PC-3 (cell line): ENCODE measurements at regions not wholly inside any gene's neighbourhood (a gene's known extent, or its start where the extent isn't known, plus 50 kb on each side); places are given as distances from the start of the nearest gene placed in this dataset.

Source experiments
- EZH2 ChIP-seq: fragments of 300-600 bp; sonication (generic); IDR thresholded peaks from one replicate; pipeline ENCODE4 v1.6.1; 2017; ENCODE audit warnings: antibody characterized with exemption, mild to moderate bottlenecking, low read length; ENCODE audit not compliant: unreplicated experiment
- TF ChIP-seq, protein P1 (sequence below): fragments of 300-600 bp; sonication (generic); conservative IDR thresholded peaks from 2 replicates; pipeline ENCODE4 v1.5.1; 2017; ENCODE audit warnings: antibody characterized with exemption, low read depth, mild to moderate bottlenecking, low read length

DNA sequence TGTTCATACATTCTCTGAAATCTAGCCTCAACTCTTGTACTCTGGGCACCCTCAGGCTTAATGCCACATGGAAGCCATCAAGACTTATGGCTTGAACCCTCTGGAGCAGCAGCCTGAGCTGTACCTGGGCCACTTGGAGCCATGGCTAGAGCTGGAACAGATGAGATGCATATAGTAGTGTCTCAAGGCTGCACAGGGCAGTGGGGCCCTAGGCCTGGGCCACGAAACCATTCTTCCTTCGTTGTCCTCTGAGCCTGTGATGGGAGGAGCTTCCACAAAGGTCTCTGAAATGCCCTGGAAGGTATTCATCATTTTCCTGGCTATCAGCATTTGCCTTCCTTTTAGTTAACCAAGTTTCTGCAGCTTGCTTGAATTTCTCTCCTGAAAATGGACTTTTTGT lies 1427.2 kb upstream of the PCDH10 start:
- TF ChIP-seq, protein P1, sequence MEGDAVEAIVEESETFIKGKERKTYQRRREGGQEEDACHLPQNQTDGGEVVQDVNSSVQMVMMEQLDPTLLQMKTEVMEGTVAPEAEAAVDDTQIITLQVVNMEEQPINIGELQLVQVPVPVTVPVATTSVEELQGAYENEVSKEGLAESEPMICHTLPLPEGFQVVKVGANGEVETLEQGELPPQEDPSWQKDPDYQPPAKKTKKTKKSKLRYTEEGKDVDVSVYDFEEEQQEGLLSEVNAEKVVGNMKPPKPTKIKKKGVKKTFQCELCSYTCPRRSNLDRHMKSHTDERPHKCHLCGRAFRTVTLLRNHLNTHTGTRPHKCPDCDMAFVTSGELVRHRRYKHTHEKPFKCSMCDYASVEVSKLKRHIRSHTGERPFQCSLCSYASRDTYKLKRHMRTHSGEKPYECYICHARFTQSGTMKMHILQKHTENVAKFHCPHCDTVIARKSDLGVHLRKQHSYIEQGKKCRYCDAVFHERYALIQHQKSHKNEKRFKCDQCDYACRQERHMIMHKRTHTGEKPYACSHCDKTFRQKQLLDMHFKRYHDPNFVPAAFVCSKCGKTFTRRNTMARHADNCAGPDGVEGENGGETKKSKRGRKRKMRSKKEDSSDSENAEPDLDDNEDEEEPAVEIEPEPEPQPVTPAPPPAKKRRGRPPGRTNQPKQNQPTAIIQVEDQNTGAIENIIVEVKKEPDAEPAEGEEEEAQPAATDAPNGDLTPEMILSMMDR: no peak
- no peak for TF ChIP-seq EZH2
